Heart left ventricle (tissue), 16 donors: ENCODE measurements at regions not wholly inside any gene's neighbourhood (a gene's known extent, or its start where the extent isn't known, plus 50 kb on each side); places are given as distances from the start of the nearest gene placed in this dataset.
A peak's percentile ranks its signal among the peaks of the same experiment; 100 is the strongest.

Source experiments
- ATAC-seq, 4 donors: fragments of 200-7000 bp; cut with Tn5 transposase; one replicate each; pipeline ENCODE4 v1.9.1; 2020 to 2022; ENCODE audit warnings: moderate library complexity in 4 of 4, mild to moderate bottlenecking in 3 of 4, moderate number of reproducible peaks in 1 of 4
- DNase-seq, 5 donors: peaks; one replicate each; pipeline ENCODE4 v3.0.0-alpha.2; 2020
- H3K27ac ChIP-seq, 12 donors: fragments of 200-600 bp; sonication (generic) in 4 of 12; one replicate each; pipeline versions ENCODE4 v1.5.0 to v1.8.0; 2016 to 2022; ENCODE audit warnings: mild to moderate bottlenecking in 2 of 12
- H3K27me3 ChIP-seq, 9 donors: fragments of 200-600 bp; sonication (generic) in 2 of 9; one replicate each; pipeline versions ENCODE4 v1.5.1 to v1.8.0; 2016 to 2022; ENCODE audit warnings: mild to moderate bottlenecking in 3 of 9
- H3K36me3 ChIP-seq, 9 donors: fragments of 200-600 bp; sonication (generic) in 2 of 9; one replicate each; pipeline versions ENCODE4 v1.5.0 to v1.8.0; 2018 to 2022; ENCODE audit warnings: mild to moderate bottlenecking in 2 of 9
- H3K4me1 ChIP-seq, 12 donors: fragments of 200-600 bp; sonication (generic) in 4 of 12; one replicate each; pipeline versions ENCODE4 v1.5.0 to v1.8.0; 2016 to 2022; ENCODE audit warnings: mild to moderate bottlenecking in 3 of 12
- H3K4me3 ChIP-seq, 12 donors: fragments of 200-600 bp; sonication (generic) in 4 of 12; one replicate each; pipeline versions ENCODE4 v1.5.0 to v1.8.0; 2017 to 2022; ENCODE audit warnings: mild to moderate bottlenecking in 9 of 12, moderate library complexity in 4 of 12
- H3K9me3 ChIP-seq, 12 donors: fragments of 200-600 bp; sonication (generic) in 4 of 12; one replicate each; pipeline versions ENCODE4 v1.5.0 to v1.8.0; 2016 to 2022; ENCODE audit warnings: mild to moderate bottlenecking in 1 of 12
- CTCF ChIP-seq, 12 donors: fragments of 200-600 bp; sonication (generic) in 4 of 12; IDR thresholded peaks; one replicate each; pipeline versions ENCODE4 v1.5.0 to v1.8.0; 2018 to 2022; ENCODE audit warnings: antibody characterized with exemption in 12 of 12, mild to moderate bottlenecking in 5 of 12
- POLR2A ChIP-seq, 2 donors: fragments of 450-650 bp; IDR thresholded peaks; one replicate each; pipeline ENCODE4 v1.6.1; 2017; ENCODE audit warnings: antibody characterized with exemption in 2 of 2, mild to moderate bottlenecking in 2 of 2, moderate library complexity in 2 of 2
- WGBS, 4 donors: extraction: QIAGEN DNeasy Blood & Tissue Kit in 2 of 4; methylation state at CpG; one replicate each; pipeline versions ENCODE4 v1.1.5 to v1.1.7; 2013 to 2018; 5-methylcytosine and 5-hydroxymethylcytosine counted together
- intact Hi-C, 10 donors: fragments of 100-400 bp; cut with DNase I; formaldehyde crosslinking; loops; one replicate each; pipeline versions ENCODE4 v1.11.1 to v1.14.2; 2022
- donor health status: ischemic (EF 13 %, LVEDD 7.1; RV severe dilation, severe dysfunction).
- donor health status: healthy with polysubstance abuse.
- donor health status: DM: no; HTN: yes; CAD: no.
- donor health status: DM: no; HTN: no; CAD: no.
- donor health status: ischemic (EF 25% LVEDD 6.9; RV normal size, moderate dysfunction).
- donor health status: ischemic (EF 25% LVEDD 5.7; RV mildly dilated, moderate dysfunction).
- donor health status: healthy.
- donor health status: DM: yes; HTN: yes; CAD: no.
- donor health status: ischemic (EF 35%, LVEDD 5.7; RV mildly dilated, moderate dysfunction).
- donor health status: nonischemic (EF 11% LVEDD 7.7; RV severe dilation, severe dysfunction).
- donor health status: DM: yes; HTN: yes; CAD: no.
- donor health status: PGD.
- donor health status: ischemic (EF 29% LVEDD 5.4; RV normal size, mild dysfunction).
- donor health status: nonischemic (EF 23%, LVEDD 6.1; RV moderate dilation, normal function).

DNA sequence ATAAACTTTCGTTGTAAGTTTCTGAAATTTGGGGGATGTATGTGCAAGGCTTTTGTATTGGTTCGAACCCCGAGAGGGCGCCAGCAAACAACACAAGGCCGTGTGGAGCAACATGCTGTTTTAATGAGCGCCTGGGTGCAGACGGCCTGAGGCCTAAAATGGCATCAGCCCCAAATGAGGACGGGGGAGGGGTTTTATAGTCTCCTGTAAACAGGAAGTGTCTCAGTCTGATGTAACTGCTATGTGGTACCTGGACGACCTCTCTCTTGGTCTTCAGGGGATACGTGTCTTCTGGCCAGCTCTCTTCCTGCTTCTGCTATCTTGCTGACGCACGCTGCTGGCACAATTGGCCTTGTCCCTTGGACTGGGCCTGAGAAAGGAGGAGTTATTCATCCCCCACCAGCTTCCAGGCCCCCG lies 1348.0 kb downstream of the ADGRL3 start:
- TF ChIP-seq POLR2A (IDR thresholded peaks at IDR 0.05) (no peak), CTCF (IDR thresholded peaks at IDR 0.05) (peak in 2 of 12 donors; percentile 8 to 9)
- H3K27me3 ChIP-seq, result no peaks in the 10 kb centered on the region
- H3K36me3 ChIP-seq, result no peaks in the 10 kb centered on the region
- no peaks in the 10 kb centered on the region for H3K4me1 ChIP-seq
- peak; percentile 31 to 70 (median 61) for DNase-seq
- H3K4me3 ChIP-seq, result no peak overlapping the region
- no peaks in the 10 kb centered on the region for H3K9me3 ChIP-seq
- ATAC-seq, result peak; percentile 20 to 71 (median 48)
- peak overlapping the region in 2 of 12 donors; percentile 7 to 39 for H3K27ac ChIP-seq
- intact Hi-C loops, result no loop called here
- 51 to 60% (median 54%) methylated on average over 13 of the region's 13 CpGs for WGBS, 4 donors

GRCh38 chr4:62544428-62544827 lies 1344.3 kb downstream of the ADGRL3 start:
- intact Hi-C loops, result no loop called here
- 75 to 82% (median 77%) methylated on average over 3 of the region's 3 CpGs for WGBS, 4 donors
- no peaks in the 10 kb centered on the region for H3K27me3 ChIP-seq
- H3K4me3 ChIP-seq, result no peak overlapping the region
- no peak for DNase-seq
- no peaks in the 10 kb centered on the region for H3K4me1 ChIP-seq
- TF ChIP-seq CTCF (IDR thresholded peaks at IDR 0.05), result no peak
- no peak for TF ChIP-seq POLR2A (IDR thresholded peaks at IDR 0.05)
- no peak for ATAC-seq
- no peaks in the 10 kb centered on the region for H3K36me3 ChIP-seq
- H3K27ac ChIP-seq, result no peak overlapping the region
- peaks cover 0 to 10% (median 0%) of the 10 kb centered on the region in 12 donors for H3K9me3 ChIP-seq

DNA sequence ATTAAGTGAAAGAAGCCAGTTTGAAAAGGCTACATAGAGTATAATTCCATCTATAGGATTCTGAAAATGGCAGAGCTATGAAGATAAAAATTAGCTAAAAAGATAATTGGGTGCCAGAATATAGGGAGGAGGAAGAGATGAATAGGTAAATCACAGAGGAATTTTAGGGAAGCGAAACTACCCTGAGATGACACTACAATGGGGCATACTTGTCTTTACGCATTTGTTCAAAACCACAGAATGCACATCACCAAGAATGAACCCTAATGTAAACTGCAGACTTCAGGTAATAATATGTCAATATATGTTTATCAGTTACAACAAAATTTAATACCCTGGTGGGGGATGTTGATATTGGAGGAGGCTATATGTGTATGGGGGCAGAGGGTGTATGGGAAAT lies 1342.9 kb downstream of the ADGRL3 start:
- H3K9me3 ChIP-seq, result peaks cover 0 to 22% (median 8%) of the 10 kb centered on the region in 12 donors
- H3K4me1 ChIP-seq, result no peaks in the 10 kb centered on the region
- intact Hi-C loops, result no loop called here
- H3K27me3 ChIP-seq, result no peaks in the 10 kb centered on the region
- H3K4me3 ChIP-seq, result no peak overlapping the region
- no peak for DNase-seq
- ATAC-seq, result no peak
- no peak overlapping the region for H3K27ac ChIP-seq
- no peak for TF ChIP-seq POLR2A (IDR thresholded peaks at IDR 0.05)
- no peak for TF ChIP-seq CTCF (IDR thresholded peaks at IDR 0.05)
- no peaks in the 10 kb centered on the region for H3K36me3 ChIP-seq
- whole genome bisulfite sequencing, 4 donors, result 87 to 96% (median 93%) methylated on average over 2 of the region's 2 CpGs

GRCh38 chr4:62533573-62533972 lies 1333.4 kb downstream of the ADGRL3 start:
- Histone ChIP-seq H3K27ac (no peak overlapping the region), H3K4me3 (no peak overlapping the region), H3K36me3 (no peaks in the 10 kb centered on the region), H3K9me3 (peaks cover 0 to 14% (median 3%) of the 10 kb centered on the region in 12 donors), H3K27me3 (no peaks in the 10 kb centered on the region), H3K4me1 (no peaks in the 10 kb centered on the region)
- TF ChIP-seq CTCF (IDR thresholded peaks at IDR 0.05) (no peak), POLR2A (IDR thresholded peaks at IDR 0.05) (no peak)
- DNase-seq (no peak), ATAC-seq (no peak)
- intact Hi-C loops, result no loop called here
